Activated B cell treated with CpG ODN at 0.5 μM for 24 hours (primary cell): ENCODE measurements at regions not wholly inside any gene's neighbourhood (a gene's known extent, or its start where the extent isn't known, plus 50 kb on each side); places are given as distances from the start of the nearest gene placed in this dataset.

ENCODE experiments used
- ATAC-seq: fragments of 200-7000 bp; cut with Tn5 transposase; one replicate; pipeline ENCODE4 v1.10.0; 2021; ENCODE audit warnings: low read depth, mild to moderate bottlenecking, moderate library complexity
- CTCF ChIA-PET: fragments of 350-600 bp; sonication (Branson Sonifier 250); formaldehyde crosslinking; loops from one replicate; lab custom pipeline; 2021; ENCODE audit warnings: antibody characterized with exemption; lab: Charles Lee
- POLR2A ChIA-PET: fragments of 350-600 bp; sonication (Branson Sonifier 250); formaldehyde crosslinking; loops from one replicate; lab custom pipeline; 2021; ENCODE audit warnings: antibody characterized with exemption; lab: Charles Lee
- DNase-seq: peaks from one replicate; pipeline ENCODE4 v3.0.0; 2022
- H3K27ac Mint-ChIP-seq: one replicate; pipeline ENCODE4 v1.8.0; 2020; ENCODE audit warnings: mixed read lengths
- H3K27me3 Mint-ChIP-seq: one replicate; pipeline ENCODE4 v1.8.0; 2021; ENCODE audit warnings: mixed read lengths
- H3K36me3 Mint-ChIP-seq: one replicate; pipeline ENCODE4 v1.8.0; 2021; ENCODE audit warnings: low read depth, mixed read lengths
- H3K4me1 Mint-ChIP-seq: one replicate; pipeline ENCODE4 v1.8.0; 2021; ENCODE audit warnings: mixed read lengths
- H3K4me3 Mint-ChIP-seq: one replicate; pipeline ENCODE4 v1.8.0; 2020; ENCODE audit warnings: mild to moderate bottlenecking, mixed read lengths
- H3K9me3 Mint-ChIP-seq: one replicate; pipeline ENCODE4 v1.8.0; 2020; ENCODE audit warnings: mixed read lengths
- intact Hi-C: fragments of 100-400 bp; cut with micrococcal nuclease; formaldehyde crosslinking; loops from one replicate; pipeline ENCODE4 v1.15.1; 2024
- TF ChIP-seq, protein P1 (sequence below): fragments of 200-600 bp; IDR thresholded peaks from one replicate; pipeline ENCODE4 v1.8.0; 2022; ENCODE audit warnings: antibody characterized with exemption, mild to moderate bottlenecking

GRCh38 chr14:94880876-94881275 lies 111.0 kb upstream of the GSC start:
- Mint-ChIP-seq H3K27ac (no peak overlapping the region), H3K9me3 (peaks cover 1% of the 10 kb centered on the region), H3K27me3 (peaks cover 8% of the 10 kb centered on the region), H3K36me3 (no peaks in the 10 kb centered on the region), H3K4me1 (no peaks in the 10 kb centered on the region), H3K4me3 (no peak overlapping the region)
- intact Hi-C loops, result no loop called here
- DNase-seq (no peak), ATAC-seq (no peak)
- CTCF ChIA-PET, result no interaction called here
- TF ChIP-seq, protein P1, sequence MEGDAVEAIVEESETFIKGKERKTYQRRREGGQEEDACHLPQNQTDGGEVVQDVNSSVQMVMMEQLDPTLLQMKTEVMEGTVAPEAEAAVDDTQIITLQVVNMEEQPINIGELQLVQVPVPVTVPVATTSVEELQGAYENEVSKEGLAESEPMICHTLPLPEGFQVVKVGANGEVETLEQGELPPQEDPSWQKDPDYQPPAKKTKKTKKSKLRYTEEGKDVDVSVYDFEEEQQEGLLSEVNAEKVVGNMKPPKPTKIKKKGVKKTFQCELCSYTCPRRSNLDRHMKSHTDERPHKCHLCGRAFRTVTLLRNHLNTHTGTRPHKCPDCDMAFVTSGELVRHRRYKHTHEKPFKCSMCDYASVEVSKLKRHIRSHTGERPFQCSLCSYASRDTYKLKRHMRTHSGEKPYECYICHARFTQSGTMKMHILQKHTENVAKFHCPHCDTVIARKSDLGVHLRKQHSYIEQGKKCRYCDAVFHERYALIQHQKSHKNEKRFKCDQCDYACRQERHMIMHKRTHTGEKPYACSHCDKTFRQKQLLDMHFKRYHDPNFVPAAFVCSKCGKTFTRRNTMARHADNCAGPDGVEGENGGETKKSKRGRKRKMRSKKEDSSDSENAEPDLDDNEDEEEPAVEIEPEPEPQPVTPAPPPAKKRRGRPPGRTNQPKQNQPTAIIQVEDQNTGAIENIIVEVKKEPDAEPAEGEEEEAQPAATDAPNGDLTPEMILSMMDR, result no peak
- POLR2A ChIA-PET, result no interaction called here

- no peak overlapping the region for H3K4me3 Mint-ChIP-seq
- no peak for DNase-seq
- no peak for ATAC-seq
- H3K9me3 Mint-ChIP-seq, result peaks cover 1% of the 10 kb centered on the region
- TF ChIP-seq, protein P1, result no peak
- no peaks in the 10 kb centered on the region for H3K4me1 Mint-ChIP-seq
- ChIA-PET POLR2A (no interaction called here), CTCF (no interaction called here)
- no peak overlapping the region for H3K27ac Mint-ChIP-seq
- peaks cover 8% of the 10 kb centered on the region for H3K27me3 Mint-ChIP-seq
- H3K36me3 Mint-ChIP-seq, result no peaks in the 10 kb centered on the region
- intact Hi-C loops, result no loop called here
Observed at GRCh38 chr14:94880106-94880505, 110.2 kb upstream of the GSC start.

DNA sequence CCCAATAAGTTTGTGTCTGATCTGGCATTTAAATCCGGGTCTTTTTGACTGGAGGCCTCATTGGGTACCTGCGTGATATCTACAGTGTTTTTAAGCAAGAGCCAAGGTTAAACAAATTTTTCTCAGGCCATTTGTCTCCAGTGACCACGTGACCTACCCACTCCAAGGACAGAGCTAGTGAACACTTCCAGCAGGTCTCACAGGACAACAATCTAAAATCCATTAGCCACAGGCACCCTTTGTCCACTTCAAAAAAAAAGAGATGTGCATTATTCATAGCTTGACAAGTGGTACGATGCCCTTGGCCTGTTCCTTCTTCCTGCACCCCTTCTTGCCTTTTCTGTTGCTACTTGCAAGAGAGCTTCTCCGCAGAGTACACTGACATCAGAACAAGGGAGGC lies 109.6 kb upstream of the GSC start:
- H3K27ac Mint-ChIP-seq, result no peak overlapping the region
- intact Hi-C loops, result no loop called here
- no peak for DNase-seq
- POLR2A ChIA-PET, result no interaction called here
- no peak for ATAC-seq
- peaks cover 1% of the 10 kb centered on the region for H3K9me3 Mint-ChIP-seq
- CTCF ChIA-PET, result no interaction called here
- no peak overlapping the region for H3K4me3 Mint-ChIP-seq
- peaks cover 8% of the 10 kb centered on the region for H3K27me3 Mint-ChIP-seq
- no peaks in the 10 kb centered on the region for H3K36me3 Mint-ChIP-seq
- TF ChIP-seq, protein P1, result no peak
- H3K4me1 Mint-ChIP-seq, result no peaks in the 10 kb centered on the region

DNA sequence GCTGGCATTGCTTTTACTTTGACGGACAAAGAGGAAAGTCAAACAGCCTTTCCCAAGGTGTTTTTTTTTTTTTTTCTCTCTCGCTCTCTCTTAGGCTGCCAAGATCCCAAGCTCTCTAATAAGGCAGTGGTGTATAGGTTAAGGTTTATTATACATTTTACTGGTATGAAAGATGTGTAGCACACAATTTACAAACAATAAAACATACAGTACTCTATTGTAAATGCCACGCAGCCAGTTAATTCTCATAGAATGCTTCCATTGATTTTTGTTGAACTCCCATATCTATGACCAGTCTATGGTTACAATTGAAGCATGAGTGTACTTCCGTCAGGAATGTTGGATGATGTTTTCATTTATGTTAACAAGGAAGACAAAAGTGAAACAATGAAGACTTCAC lies 106.4 kb upstream of the GSC start:
- H3K27me3 Mint-ChIP-seq, result peaks cover 15% of the 10 kb centered on the region

GRCh38 chr14:94875256-94875655 lies 105.3 kb upstream of the GSC start:
- TF ChIP-seq, protein P1, result no peak
- ChIA-PET CTCF (no interaction called here), POLR2A (no interaction called here)
- Mint-ChIP-seq H3K36me3 (no peaks in the 10 kb centered on the region), H3K4me3 (no peak overlapping the region), H3K27ac (no peak overlapping the region), H3K27me3 (peaks cover 15% of the 10 kb centered on the region), H3K9me3 (no peaks in the 10 kb centered on the region), H3K4me1 (no peaks in the 10 kb centered on the region)
- DNase-seq, result no peak
- intact Hi-C loops, result no loop called here
- no peak for ATAC-seq

More for the DNA sequence above, 106.4 kb upstream of the GSC start:
- H3K4me1 Mint-ChIP-seq, result no peaks in the 10 kb centered on the region
- no peak overlapping the region for H3K27ac Mint-ChIP-seq
- DNase-seq, result no peak
- no peaks in the 10 kb centered on the region for H3K36me3 Mint-ChIP-seq
- TF ChIP-seq, protein P1, result no peak
- no peak overlapping the region for H3K4me3 Mint-ChIP-seq
- ATAC-seq, result no peak
- intact Hi-C loops, result no loop called here
- ChIA-PET CTCF (no interaction called here), POLR2A (no interaction called here)
- no peaks in the 10 kb centered on the region for H3K9me3 Mint-ChIP-seq
